ENCODE measurements at regions not wholly inside any gene's neighbourhood (a gene's known extent, or its start where the extent isn't known, plus 50 kb on each side); places are given as distances from the start of the nearest gene placed in this dataset.

DNA sequence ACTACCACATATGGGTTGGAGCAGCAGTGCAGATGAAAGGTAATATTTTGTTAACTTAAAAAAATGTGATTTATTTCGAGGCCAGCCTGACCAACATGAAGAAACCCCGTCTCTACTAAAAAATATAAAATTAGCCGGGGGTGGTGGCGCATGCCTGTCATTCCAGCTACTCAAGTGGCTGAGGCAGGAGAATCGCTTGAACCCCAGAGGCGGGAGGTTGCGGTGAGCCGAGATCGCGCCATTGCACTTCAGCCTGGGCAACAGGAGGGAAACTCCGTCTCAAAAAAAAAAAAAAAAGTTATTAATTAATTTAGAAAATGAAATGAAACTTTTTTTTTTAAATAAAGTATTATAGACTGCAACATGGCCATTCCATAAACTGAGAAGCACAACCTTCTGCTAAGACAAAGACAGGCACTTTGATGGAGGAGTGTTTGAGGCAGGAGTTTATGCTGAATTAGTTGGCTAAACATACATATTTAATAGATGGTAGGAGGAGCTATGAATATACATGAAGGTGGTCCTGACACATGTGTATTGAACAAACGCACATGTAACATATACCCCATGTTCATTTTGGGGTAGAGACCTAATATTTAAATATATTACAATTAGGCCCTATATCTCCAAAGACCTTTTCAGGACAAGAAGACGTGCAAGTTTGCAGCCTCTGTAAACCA lies 1485.3 kb upstream of the MIR17HG start:
- DNase-seq, result no peak

- no peak for DNase-seq
Measured at GRCh38 chr13:89862691-89863036, 1484.8 kb upstream of the MIR17HG start.

DNA sequence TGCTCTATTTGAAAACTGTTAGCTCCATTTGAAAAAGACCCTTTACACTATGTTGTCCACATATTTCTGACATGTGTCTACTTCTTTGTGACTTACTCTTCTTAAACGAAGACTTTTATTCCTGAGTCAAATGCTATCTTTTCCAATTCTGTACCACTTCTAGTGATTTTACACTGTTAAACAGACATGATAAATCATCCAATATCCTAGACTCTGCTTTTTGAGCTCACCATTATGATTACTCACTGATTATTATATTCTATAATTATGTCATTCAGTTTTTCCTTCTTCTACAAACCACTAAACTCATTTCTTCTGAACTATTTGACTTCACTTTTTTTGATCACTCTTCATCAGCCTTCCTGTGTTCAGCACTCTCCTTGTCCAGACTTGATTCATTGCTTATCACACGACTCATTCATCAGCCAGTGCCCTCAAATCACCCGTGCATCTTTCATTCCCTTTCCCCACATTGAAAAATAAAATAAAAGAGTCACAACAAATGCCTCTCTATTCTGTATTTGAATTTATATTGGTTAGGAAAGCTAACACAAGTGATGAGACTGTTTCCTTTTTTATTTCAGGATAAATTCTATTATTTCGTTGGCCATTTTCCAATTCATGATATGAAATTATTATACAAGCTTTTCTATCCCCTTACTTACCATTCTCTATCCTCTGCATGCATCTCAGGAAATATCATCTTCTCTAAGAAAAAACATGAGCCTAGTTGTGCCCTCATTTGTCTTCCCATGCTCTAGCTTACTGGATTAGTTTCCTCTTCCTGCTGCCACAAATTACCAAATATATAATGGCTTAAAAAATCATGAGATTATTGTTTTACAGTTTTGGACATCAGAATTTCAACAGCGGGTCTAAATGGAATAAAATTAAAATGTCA lies 1482.1 kb upstream of the MIR17HG start:
- DNase-seq, result no peak

DNA sequence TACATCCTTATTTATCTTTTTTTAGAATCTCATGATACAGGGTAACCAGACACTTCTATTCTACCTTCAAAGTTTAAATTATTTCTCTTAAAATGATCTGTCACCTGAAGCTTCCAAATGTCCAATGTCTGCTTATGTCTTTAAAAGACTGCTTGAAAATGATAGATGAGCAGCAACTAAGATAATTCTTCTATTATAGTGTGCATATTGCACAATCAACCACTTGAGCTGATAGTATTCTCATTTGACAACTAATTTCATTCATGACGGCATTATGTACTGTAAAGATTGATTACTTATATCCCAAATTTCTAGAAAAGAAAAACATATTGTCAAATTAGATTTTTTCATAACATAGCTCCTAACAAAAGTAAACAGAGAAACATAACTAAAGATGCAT lies 1478.2 kb upstream of the MIR17HG start:
- no peak for DNase-seq

DNA sequence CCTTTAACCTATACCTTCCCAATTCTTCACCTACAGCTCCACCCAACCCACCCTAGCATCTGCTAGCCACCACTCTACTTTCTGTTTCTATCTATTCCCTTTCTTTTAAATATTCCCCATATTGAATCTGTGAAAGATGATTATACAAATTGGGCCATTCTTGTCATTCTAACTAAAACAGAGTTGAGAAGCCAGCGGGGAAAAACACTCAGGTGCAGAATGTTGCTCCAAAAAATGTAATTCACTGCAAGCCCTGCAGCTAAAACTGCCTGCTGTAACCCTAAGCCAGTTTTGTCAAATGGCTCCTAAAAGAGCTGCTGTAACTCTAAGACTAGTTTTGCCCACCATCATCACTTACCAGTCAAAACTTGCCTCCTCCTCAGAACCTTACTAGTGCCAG lies 1468.6 kb upstream of the MIR17HG start:
- no peak for DNase-seq

DNA sequence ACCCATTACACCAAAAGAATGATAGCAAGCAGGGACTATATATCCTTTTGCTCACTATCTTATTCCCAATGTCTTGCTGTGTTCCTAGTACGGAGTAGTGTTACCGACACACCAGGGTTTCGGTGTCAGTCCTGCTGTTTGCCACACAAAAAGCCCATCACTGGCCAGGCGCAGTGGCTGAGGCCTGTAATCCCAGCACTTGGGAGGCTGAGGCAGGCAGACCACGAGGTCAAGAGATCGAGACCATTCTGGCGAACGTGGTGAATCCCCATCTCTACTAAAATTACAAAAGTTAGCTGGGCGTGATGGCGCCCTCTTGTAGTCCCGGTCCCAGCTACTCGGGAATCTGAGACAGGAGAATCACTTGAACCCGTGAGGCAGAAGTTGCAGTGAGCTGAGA lies 1467.3 kb upstream of the MIR17HG start:
- DNase-seq, result no peak

- DNase-seq, result no peak
Measured at GRCh38 chr13:89883893-89884448, 1463.5 kb upstream of the MIR17HG start.

- no peak for DNase-seq
Measured at GRCh38 chr13:89890806-89891205, 1456.7 kb upstream of the MIR17HG start.

DNA sequence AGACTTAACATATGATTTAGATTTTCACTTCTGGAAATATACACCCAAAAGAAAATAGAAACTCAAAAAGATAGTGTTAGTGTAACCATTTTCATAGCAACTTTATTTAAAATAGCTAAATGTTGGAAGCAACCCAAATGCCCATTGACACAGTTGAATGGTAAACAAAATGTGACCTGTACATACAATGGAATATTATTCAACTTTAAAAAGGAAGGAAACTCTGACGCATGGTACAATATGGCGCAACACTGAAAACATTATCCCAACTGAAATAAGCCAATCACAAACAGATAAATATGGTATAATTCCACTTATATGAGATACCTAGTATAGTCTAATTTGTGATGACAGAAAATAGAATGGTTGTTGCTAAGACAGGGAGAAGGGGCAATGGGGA lies 1456.1 kb upstream of the MIR17HG start:
- no peak for DNase-seq

- DNase-seq, result no peak
Measured at GRCh38 chr13:89897681-89898080, 1449.8 kb upstream of the MIR17HG start.

GRCh38 chr13:89899302-89900103 lies 1448.0 kb upstream of the MIR17HG start:
- DNase-seq, result no peak

DNA sequence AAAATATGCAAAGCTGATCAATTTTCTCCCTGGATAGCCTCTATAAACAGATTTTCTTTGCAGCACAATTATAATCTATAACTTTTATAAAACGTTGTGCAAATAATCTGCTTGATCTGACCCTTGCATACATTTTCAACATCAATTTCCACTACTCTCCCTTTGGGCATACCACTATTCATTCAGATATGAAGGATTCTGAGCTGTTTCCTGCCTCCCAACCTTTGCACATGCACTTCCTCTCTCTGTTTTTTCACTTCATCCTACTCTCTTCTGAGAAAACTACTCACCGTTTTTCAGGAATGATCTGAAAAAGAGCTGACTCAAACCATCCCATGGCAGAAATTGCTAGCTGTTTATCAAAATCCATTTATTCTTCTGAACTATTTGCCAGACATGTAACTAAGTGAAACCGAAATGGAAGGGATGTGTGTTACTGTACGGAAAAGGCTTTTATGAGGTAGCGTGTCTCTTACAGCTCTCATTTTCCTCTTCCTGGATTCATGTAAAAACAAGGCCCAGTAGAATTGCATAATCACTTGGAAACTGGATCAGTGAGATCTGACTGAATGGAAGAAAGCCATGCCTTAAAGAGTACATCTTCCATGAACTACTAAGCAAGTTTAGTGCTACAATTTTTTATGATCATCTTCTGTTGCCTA lies 1447.3 kb upstream of the MIR17HG start:
- no peak for DNase-seq

GRCh38 chr13:89902223-89902622 lies 1445.3 kb upstream of the MIR17HG start:
- no peak for DNase-seq

DNA sequence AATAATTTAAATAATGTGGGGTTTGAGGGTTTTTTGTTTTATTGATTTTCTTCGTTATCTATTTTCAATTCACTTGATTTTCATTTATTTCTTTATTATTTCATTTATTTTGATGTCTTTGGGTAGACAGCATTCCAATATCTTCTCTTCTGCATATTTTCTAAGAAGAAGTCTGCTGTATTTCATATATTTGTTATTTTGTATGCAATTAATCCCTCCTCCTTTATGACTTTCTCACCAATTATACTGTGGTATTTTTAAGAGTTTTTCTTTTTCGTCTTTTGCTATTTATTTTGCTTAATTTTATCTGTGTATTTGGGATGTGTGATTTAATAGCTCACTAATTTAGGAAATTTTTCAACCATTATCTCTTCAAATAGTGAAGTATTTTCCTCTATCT lies 1444.4 kb upstream of the MIR17HG start:
- no peak for DNase-seq

- DNase-seq, result no peak
Measured at GRCh38 chr13:89910166-89910565, 1437.3 kb upstream of the MIR17HG start.

GRCh38 chr13:89916551-89916950 lies 1430.9 kb upstream of the MIR17HG start:
- no peak for DNase-seq

- DNase-seq, result no peak
Measured at GRCh38 chr13:89920461-89920860, 1427.0 kb upstream of the MIR17HG start.

- no peak for DNase-seq
Measured at GRCh38 chr13:89923052-89923451, 1424.4 kb upstream of the MIR17HG start.

- no peak for DNase-seq
Measured at GRCh38 chr13:89923736-89924135, 1423.8 kb upstream of the MIR17HG start.

DNA sequence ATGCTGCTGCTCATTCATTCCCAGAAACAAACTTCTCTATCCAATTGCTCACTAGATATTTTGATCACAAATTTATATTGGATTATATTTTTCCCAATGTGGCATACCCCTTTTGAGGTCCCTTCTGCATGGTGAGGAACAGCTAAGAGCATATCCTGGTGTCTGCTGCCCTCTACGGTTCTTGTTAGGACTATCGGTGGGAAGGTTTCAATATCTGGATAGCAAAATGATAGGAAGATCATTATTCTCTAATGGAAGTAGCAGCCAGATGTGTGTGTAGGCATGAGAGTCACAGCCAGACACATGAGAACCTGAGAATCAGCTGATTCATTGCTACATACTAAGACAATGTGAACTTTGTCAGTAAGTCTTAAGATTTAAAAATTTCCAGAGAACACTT lies 1422.4 kb upstream of the MIR17HG start:
- DNase-seq, result no peak

- DNase-seq, result no peak
Measured at GRCh38 chr13:89930861-89931260, 1416.6 kb upstream of the MIR17HG start.

- DNase-seq, result no peak
Measured at GRCh38 chr13:89932902-89933301, 1414.6 kb upstream of the MIR17HG start.

DNA sequence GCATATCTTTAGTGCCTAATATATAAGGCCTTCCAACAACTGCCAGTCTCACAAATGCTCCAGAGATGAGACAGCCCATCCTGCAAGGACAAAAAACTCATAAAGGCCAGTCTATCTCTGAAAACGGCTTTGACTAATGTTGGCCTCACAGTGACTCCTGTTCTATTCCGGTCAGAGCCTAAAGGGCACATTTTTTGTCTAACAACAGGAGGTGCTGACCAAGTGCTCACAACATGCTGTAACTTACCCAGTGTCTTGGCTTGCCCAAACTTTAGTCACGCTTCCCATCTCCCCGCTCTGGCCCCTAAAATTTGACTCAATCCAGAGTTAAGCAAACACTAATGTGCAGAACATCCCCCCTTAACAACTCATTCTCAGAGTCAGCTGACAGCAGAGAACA lies 1411.2 kb upstream of the MIR17HG start:
- DNase-seq, result no peak

Data from stimulated activated CD4-positive, alpha-beta T cell treated with anti-CD3 and anti-CD28 coated beads, Interleukin-4, amount 100 ng/mL, for 24 hours (primary cell).